Caco-2 (cell line): ENCODE measurements at regions not wholly inside any gene's neighbourhood (a gene's known extent, or its start where the extent isn't known, plus 50 kb on each side); places are given as distances from the start of the nearest gene placed in this dataset.

Source experiments
- BruUV-seq: library from RNA; stranded (reverse); fragments of 400-500 nt; replicated peaks from 2 replicates; lab custom pipeline; 2021; lab: Mats Ljungman, UMichigan
- CTCF ChIA-PET: fragments of 300-600 bp; sonication (Branson Sonifier 250); formaldehyde crosslinking; loops from one replicate; lab custom pipeline; 2022; ENCODE audit warnings: antibody characterized with exemption; lab: Charles Lee
- POLR2A ChIA-PET: fragments of 300-600 bp; sonication (Branson Sonifier 250); formaldehyde crosslinking; loops from one replicate; lab custom pipeline; 2022; ENCODE audit warnings: antibody characterized with exemption; lab: Charles Lee
- DNase-seq, 2 experiments: peaks; one replicate each; pipeline versions ENCODE4 v3.0.0 to v3.0.0-alpha.2; 2020 to 2022
- H3K27me3 ChIP-seq: replicated peaks from 2 replicates; pipeline ENCODE4 v1.6.0; 2011; ENCODE audit warnings: low read length; ENCODE audit not compliant: control insufficient read depth, insufficient read depth
- H3K36me3 ChIP-seq: 2 replicates; pipeline ENCODE4 v1.5.1; 2011; ENCODE audit warnings: low read length; ENCODE audit not compliant: control insufficient read depth, insufficient read depth
- H3K4me1 ChIP-seq: fragments of 250-450 bp; sonication (Bioruptor Pico); 2 replicates; pipeline ENCODE4 v1.5.1; 2020; ENCODE audit warnings: mild to moderate bottlenecking
- H3K4me3 ChIP-seq: 2 replicates; pipeline ENCODE4 v1.5.1; 2011; ENCODE audit warnings: low read depth, mild to moderate bottlenecking, control low read depth, low read length
- H3K9me3 ChIP-seq: fragments of 250-450 bp; sonication (Bioruptor Pico); 2 replicates; pipeline ENCODE4 v1.5.1; 2020; ENCODE audit warnings: mild to moderate bottlenecking, moderate library complexity
- H3K27ac Mint-ChIP-seq: one replicate; pipeline ENCODE4 v1.8.0; 2022; ENCODE audit warnings: mixed read lengths; ENCODE audit not compliant: unreplicated experiment
- H3K27me3 Mint-ChIP-seq: one replicate; pipeline ENCODE4 v1.8.0; 2022; ENCODE audit warnings: mixed read lengths; ENCODE audit not compliant: insufficient read depth, unreplicated experiment
- H3K36me3 Mint-ChIP-seq: one replicate; pipeline ENCODE4 v1.8.0; 2022; ENCODE audit warnings: mild to moderate bottlenecking, mixed read lengths; ENCODE audit not compliant: insufficient read depth, unreplicated experiment
- H3K4me1 Mint-ChIP-seq: one replicate; pipeline ENCODE4 v1.8.0; 2022; ENCODE audit warnings: low read depth, mixed read lengths; ENCODE audit not compliant: unreplicated experiment
- H3K4me3 Mint-ChIP-seq: one replicate; pipeline ENCODE4 v1.8.0; 2022; ENCODE audit warnings: mild to moderate bottlenecking, moderate library complexity, mixed read lengths; ENCODE audit not compliant: unreplicated experiment
- H3K9me3 Mint-ChIP-seq: one replicate; pipeline ENCODE4 v1.8.0; 2022; ENCODE audit warnings: mixed read lengths; ENCODE audit not compliant: unreplicated experiment
- intact Hi-C: fragments of 100-400 bp; cut with micrococcal nuclease; formaldehyde crosslinking; loops from one replicate; pipeline ENCODE4 v1.10.0; 2022; ENCODE audit not compliant: unreplicated experiment
- TF ChIP-seq, protein P1 (sequence below), 2 experiments: fragments of 200-600 bp in 1 of 2; IDR thresholded peaks; 1 replicate in 1 of 2; 2 replicates in 1 of 2; pipeline versions ENCODE4 v1.5.1 to v1.8.0; 2011 to 2022; ENCODE audit warnings: antibody characterized with exemption in 1 of 2, control low read depth in 1 of 2, inconsistent platforms in 1 of 2, low read depth in 1 of 2, low read length in 1 of 2, mild to moderate bottlenecking in 1 of 2, moderate library complexity in 1 of 2; ENCODE audit not compliant: insufficient read depth in 1 of 2, severe bottlenecking in 1 of 2, unreplicated experiment in 1 of 2

- intact Hi-C loops: no loop called here
- TF ChIP-seq, protein P1, sequence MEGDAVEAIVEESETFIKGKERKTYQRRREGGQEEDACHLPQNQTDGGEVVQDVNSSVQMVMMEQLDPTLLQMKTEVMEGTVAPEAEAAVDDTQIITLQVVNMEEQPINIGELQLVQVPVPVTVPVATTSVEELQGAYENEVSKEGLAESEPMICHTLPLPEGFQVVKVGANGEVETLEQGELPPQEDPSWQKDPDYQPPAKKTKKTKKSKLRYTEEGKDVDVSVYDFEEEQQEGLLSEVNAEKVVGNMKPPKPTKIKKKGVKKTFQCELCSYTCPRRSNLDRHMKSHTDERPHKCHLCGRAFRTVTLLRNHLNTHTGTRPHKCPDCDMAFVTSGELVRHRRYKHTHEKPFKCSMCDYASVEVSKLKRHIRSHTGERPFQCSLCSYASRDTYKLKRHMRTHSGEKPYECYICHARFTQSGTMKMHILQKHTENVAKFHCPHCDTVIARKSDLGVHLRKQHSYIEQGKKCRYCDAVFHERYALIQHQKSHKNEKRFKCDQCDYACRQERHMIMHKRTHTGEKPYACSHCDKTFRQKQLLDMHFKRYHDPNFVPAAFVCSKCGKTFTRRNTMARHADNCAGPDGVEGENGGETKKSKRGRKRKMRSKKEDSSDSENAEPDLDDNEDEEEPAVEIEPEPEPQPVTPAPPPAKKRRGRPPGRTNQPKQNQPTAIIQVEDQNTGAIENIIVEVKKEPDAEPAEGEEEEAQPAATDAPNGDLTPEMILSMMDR (IDR thresholded peaks at IDR 0.05; ENCODE audit: insufficient read depth in 1 of 2, low read depth in 1 of 2, low read length in 1 of 2, severe bottlenecking in 1 of 2, unreplicated experiment in 1 of 2): no peak
- Mint-ChIP-seq H3K9me3 (no peaks in the 10 kb centered on the region), H3K27ac (no peak overlapping the region), H3K36me3 (no peaks in the 10 kb centered on the region), H3K4me1 (peaks cover 9% of the 10 kb centered on the region), H3K27me3 (no peaks in the 10 kb centered on the region), H3K4me3 (no peak overlapping the region)
- no peaks in the 10 kb centered on the region for H3K36me3 ChIP-seq
- no TSS peak for BruUV-seq
- no peak overlapping the region for H3K4me3 ChIP-seq
- CTCF ChIA-PET: no interaction called here
- DNase-seq: no peak
- POLR2A ChIA-PET: no interaction called here
- no peaks in the 10 kb centered on the region for H3K4me1 ChIP-seq
- no peaks in the 10 kb centered on the region for H3K9me3 ChIP-seq
- no peaks in the 10 kb centered on the region for H3K27me3 ChIP-seq
These were observed 102.8 kb downstream of the MYCN start for GRCh38 chr2:16043192-16043591.

GRCh38 chr2:16042201-16042700, 101.9 kb downstream of the MYCN start:
- Mint-ChIP-seq H3K4me3 (no peak overlapping the region), H3K36me3 (no peaks in the 10 kb centered on the region), H3K27me3 (no peaks in the 10 kb centered on the region), H3K27ac (no peak overlapping the region), H3K9me3 (no peaks in the 10 kb centered on the region), H3K4me1 (peaks cover 9% of the 10 kb centered on the region)
- no peaks in the 10 kb centered on the region for H3K4me1 ChIP-seq
- no peaks in the 10 kb centered on the region for H3K27me3 ChIP-seq
- ChIA-PET CTCF (no interaction called here), POLR2A (no interaction called here)
- no peak for DNase-seq
- H3K36me3 ChIP-seq: no peaks in the 10 kb centered on the region
- TF ChIP-seq, protein P1 (IDR thresholded peaks at IDR 0.05; ENCODE audit: insufficient read depth in 1 of 2, low read depth in 1 of 2, low read length in 1 of 2, severe bottlenecking in 1 of 2, unreplicated experiment in 1 of 2): no peak
- H3K9me3 ChIP-seq: no peaks in the 10 kb centered on the region
- BruUV-seq: no TSS peak
- no peak overlapping the region for H3K4me3 ChIP-seq
- intact Hi-C loops: no loop called here

DNA sequence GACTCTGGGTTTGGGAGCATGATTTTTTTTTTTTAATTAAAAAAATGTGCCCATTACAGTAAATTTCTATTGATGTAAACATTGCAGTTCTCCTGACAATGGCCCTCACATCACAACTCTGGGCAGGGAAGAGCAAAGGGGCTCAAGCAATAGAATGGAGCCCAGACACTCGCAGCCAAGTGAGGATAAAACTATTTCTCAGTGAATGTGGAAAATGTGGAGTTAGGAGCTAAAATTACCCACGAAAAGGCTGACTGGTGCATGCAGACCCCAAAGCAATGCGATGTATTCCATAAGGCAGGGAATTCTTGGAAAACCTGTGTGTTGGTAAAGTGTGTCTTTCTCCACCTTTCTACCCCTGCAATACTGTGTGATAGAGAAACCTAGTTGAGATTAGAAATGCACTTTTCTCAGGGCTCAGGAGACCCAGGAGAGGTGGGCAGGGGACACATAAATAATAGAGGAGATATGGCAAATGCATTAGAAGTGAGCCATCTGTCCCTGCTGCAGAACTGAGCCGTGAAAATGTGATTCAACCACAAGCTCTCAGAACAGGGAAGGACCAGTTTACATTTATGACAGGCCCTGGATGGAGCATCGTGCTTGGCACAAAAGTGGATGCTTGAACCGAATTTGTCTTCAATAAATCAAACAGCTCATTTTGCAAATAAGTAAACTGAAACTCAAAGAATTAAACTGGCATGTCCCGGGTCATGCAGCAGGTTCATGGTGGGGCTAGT, 100.1 kb downstream of the MYCN start:
- TF ChIP-seq, protein P1 (IDR thresholded peaks at IDR 0.05; ENCODE audit: insufficient read depth in 1 of 2, low read depth in 1 of 2, low read length in 1 of 2, severe bottlenecking in 1 of 2, unreplicated experiment in 1 of 2): no peak
- H3K4me1 Mint-ChIP-seq: peaks cover 9% of the 10 kb centered on the region
- no peaks in the 10 kb centered on the region for H3K36me3 Mint-ChIP-seq
- CTCF ChIA-PET: interaction anchor here (0.6 kb wide), 1 partner anchor 360 kb away, joined by 3 read pairs; no protein-coding TSS in a partner anchor
- no peaks in the 10 kb centered on the region for H3K9me3 Mint-ChIP-seq
- POLR2A ChIA-PET: no interaction called here
- H3K9me3 ChIP-seq: no peaks in the 10 kb centered on the region
- BruUV-seq: no TSS peak
- H3K4me1 ChIP-seq: no peaks in the 10 kb centered on the region
- intact Hi-C loops: no loop called here
- no peaks in the 10 kb centered on the region for H3K27me3 ChIP-seq
- no peak overlapping the region for H3K27ac Mint-ChIP-seq
- DNase-seq: no peak
- H3K4me3 ChIP-seq: no peak overlapping the region
- no peaks in the 10 kb centered on the region for H3K27me3 Mint-ChIP-seq
- no peaks in the 10 kb centered on the region for H3K36me3 ChIP-seq
- H3K4me3 Mint-ChIP-seq: no peak overlapping the region
